IMR-90 (cell line): ENCODE measurements at regions not wholly inside any gene's neighbourhood (a gene's known extent, or its start where the extent isn't known, plus 50 kb on each side); places are given as distances from the start of the nearest gene placed in this dataset.

Source experiments
- ATAC-seq: fragments of 200-7000 bp; cut with Tn5 transposase; 2 replicates; pipeline ENCODE4 v1.9.1; 2020; ENCODE audit warnings: low read depth, mild to moderate bottlenecking, moderate library complexity
- BruUV-seq: library from RNA; stranded (reverse); fragments of 400-500 nt; replicated peaks from 2 replicates; lab custom pipeline; 2021; lab: Mats Ljungman, UMichigan
- CTCF ChIA-PET: fragments of 300-600 bp; formaldehyde crosslinking; extraction: SDS; loops from one replicate; lab custom pipeline; 2021; ENCODE audit warnings: antibody characterized with exemption; lab: Yijun Ruan, JAX
- POLR2A ChIA-PET: fragments of 300-600 bp; sonication (Branson Sonifier 250); formaldehyde crosslinking; loops from one replicate; lab custom pipeline; 2022; ENCODE audit warnings: antibody characterized with exemption; ENCODE audit not compliant: unreplicated experiment; lab: Charles Lee
- DNase-seq: peaks from one replicate; pipeline ENCODE4 v3.0.0; 2013
- H2AFZ ChIP-seq: replicated peaks from 2 replicates; pipeline ENCODE3; 2013; ENCODE audit warnings: low read length, mild to moderate bottlenecking; ENCODE audit not compliant: poor library complexity
- H2AK5ac ChIP-seq: 2 replicates; pipeline ENCODE4 v1.6.1; 2013; ENCODE audit warnings: low read depth, low read length, inconsistent platforms
- H2AK9ac ChIP-seq: replicated peaks from 2 replicates; pipeline ENCODE3; 2013; ENCODE audit warnings: mild to moderate bottlenecking, low read depth, low read length, moderate library complexity; ENCODE audit not compliant: poor library complexity
- H2BK120ac ChIP-seq: 2 replicates; pipeline ENCODE4 v1.6.1; 2013; ENCODE audit warnings: low read depth, low read length, inconsistent platforms
- H2BK15ac ChIP-seq: 3 replicates; pipeline ENCODE4 v1.6.1; 2013; ENCODE audit warnings: low read depth, low read length, inconsistent platforms
- H2BK20ac ChIP-seq: 2 replicates; pipeline ENCODE4 v1.6.1; 2013; ENCODE audit warnings: low read depth, mild to moderate bottlenecking, inconsistent platforms, low read length, moderate library complexity
- H2BK5ac ChIP-seq: 2 replicates; pipeline ENCODE4 v1.6.1; 2013; ENCODE audit warnings: mild to moderate bottlenecking, low read depth, low read length, inconsistent platforms; ENCODE audit not compliant: poor library complexity, severe bottlenecking
- H3K14ac ChIP-seq: replicated peaks from 2 replicates; pipeline ENCODE4 v1.6.1; 2013; ENCODE audit warnings: low read depth, low read length, inconsistent platforms
- H3K18ac ChIP-seq: 2 replicates; pipeline ENCODE4 v1.6.1; 2013; ENCODE audit warnings: low read depth, low read length, control low read depth
- H3K23ac ChIP-seq: 2 replicates; pipeline ENCODE4 v1.6.1; 2013; ENCODE audit warnings: low read depth, low read length, inconsistent platforms
- H3K27ac ChIP-seq: 2 replicates; pipeline ENCODE4 v1.5.1; 2013; ENCODE audit warnings: mild to moderate bottlenecking, control low read depth, low read length; ENCODE audit not compliant: insufficient read depth
- H3K27me3 ChIP-seq: 2 replicates; pipeline ENCODE4 v1.6.1; 2013; ENCODE audit warnings: low read length; ENCODE audit not compliant: control insufficient read depth, insufficient read depth
- H3K36me3 ChIP-seq: 2 replicates; pipeline ENCODE4 v1.6.1; 2013; ENCODE audit warnings: low read length, mixed read lengths; ENCODE audit not compliant: control insufficient read depth, insufficient read depth
- H3K4ac ChIP-seq: 2 replicates; pipeline ENCODE4 v1.6.1; 2013; ENCODE audit warnings: low read depth, low read length, inconsistent platforms
- H3K4me1 ChIP-seq: 2 replicates; pipeline ENCODE4 v1.6.1; 2013; ENCODE audit warnings: low read length, mixed read lengths; ENCODE audit not compliant: control insufficient read depth, insufficient read depth
- H3K4me2 ChIP-seq: 2 replicates; pipeline ENCODE4 v1.6.1; 2013; ENCODE audit warnings: low read depth, mild to moderate bottlenecking, control low read depth, low read length, moderate library complexity
- H3K4me3 ChIP-seq: 2 replicates; pipeline ENCODE4 v1.5.1; 2013; ENCODE audit warnings: low read depth, mild to moderate bottlenecking, control low read depth, low read length, moderate library complexity; ENCODE audit not compliant: insufficient read depth
- H3K56ac ChIP-seq: 2 replicates; pipeline ENCODE4 v1.6.1; 2013; ENCODE audit warnings: low read length, inconsistent platforms; ENCODE audit not compliant: insufficient read depth; ENCODE audit errors: extremely low read depth
- H3K79me1 ChIP-seq, 2 experiments: 2 replicates each; pipeline ENCODE4 v1.6.1; 2013; ENCODE audit warnings: low read length in 2 of 2, inconsistent platforms in 1 of 2, low read depth in 1 of 2
- H3K9ac ChIP-seq: 2 replicates; pipeline ENCODE4 v1.6.1; 2013; ENCODE audit warnings: low read depth, low read length, control low read depth
- H3K9me1 ChIP-seq: 2 replicates; pipeline ENCODE4 v1.6.1; 2013; ENCODE audit warnings: low read length, inconsistent platforms; ENCODE audit not compliant: insufficient read depth
- H3K9me3 ChIP-seq: 2 replicates; pipeline ENCODE4 v1.6.1; 2013; ENCODE audit warnings: low read length; ENCODE audit not compliant: control insufficient read depth, insufficient read depth
- H4K20me1 ChIP-seq: 2 replicates; pipeline ENCODE4 v1.6.1; 2013; ENCODE audit warnings: low read length, inconsistent platforms; ENCODE audit not compliant: insufficient read depth
- H4K5ac ChIP-seq: 2 replicates; pipeline ENCODE4 v1.6.1; 2013; ENCODE audit warnings: mild to moderate bottlenecking, low read depth, low read length, control low read depth
- H4K8ac ChIP-seq, 2 experiments: 2 replicates each; pipeline ENCODE4 v1.6.1; 2013; ENCODE audit warnings: low read depth in 2 of 2, low read length in 2 of 2, control low read depth in 1 of 2, inconsistent platforms in 1 of 2
- H4K91ac ChIP-seq: 2 replicates; pipeline ENCODE4 v1.6.1; 2013; ENCODE audit warnings: low read depth, low read length, inconsistent platforms; ENCODE audit not compliant: insufficient read depth
- BHLHE40 ChIP-seq: fragments of 150-350 bp; IDR thresholded peaks from 2 replicates; pipeline ENCODE4 v1.6.1; 2016; ENCODE audit warnings: mild to moderate bottlenecking, low read depth, low read length
- CEBPB ChIP-seq: IDR thresholded peaks from 2 replicates; pipeline ENCODE4 v1.6.1; 2012; ENCODE audit warnings: low read depth, low read length, improper control_type of control experiment
- CHD1 ChIP-seq: IDR thresholded peaks from 2 replicates; pipeline ENCODE4 v1.6.1; 2012; ENCODE audit warnings: low read depth, low read length, improper control_type of control experiment
- FOS ChIP-seq: fragments of 150-350 bp; IDR thresholded peaks from 2 replicates; pipeline ENCODE4 v1.6.1; 2016; ENCODE audit warnings: low read depth, low read length
- MAFK ChIP-seq: IDR thresholded peaks from 2 replicates; pipeline ENCODE4 v1.6.1; 2012; ENCODE audit warnings: low read depth, low read length, improper control_type of control experiment
- MAZ ChIP-seq: IDR thresholded peaks from 2 replicates; pipeline ENCODE4 v1.6.1; 2012; ENCODE audit warnings: low read depth, mild to moderate bottlenecking, low read length, improper control_type of control experiment, moderate library complexity, borderline replicate concordance
- MXI1 ChIP-seq: IDR thresholded peaks from 2 replicates; pipeline ENCODE4 v1.6.1; 2012; ENCODE audit warnings: low read depth, mild to moderate bottlenecking, low read length, moderate library complexity, borderline replicate concordance
- NFE2L2 ChIP-seq: fragments of 150-350 bp; IDR thresholded peaks from 2 replicates; pipeline ENCODE4 v1.6.1; 2016; ENCODE audit warnings: low read depth, mild to moderate bottlenecking, low read length
- POLR2A ChIP-seq: IDR thresholded peaks from 2 replicates; pipeline ENCODE4 v1.6.1; 2012; ENCODE audit warnings: mild to moderate bottlenecking, low read depth, low read length
- RAD21 ChIP-seq: IDR thresholded peaks from 2 replicates; pipeline ENCODE4 v1.6.1; 2012; ENCODE audit warnings: low read length, improper control_type of control experiment
- RCOR1 ChIP-seq: IDR thresholded peaks from 2 replicates; pipeline ENCODE4 v1.6.1; 2012; ENCODE audit warnings: mild to moderate bottlenecking, low read length, improper control_type of control experiment; ENCODE audit not compliant: insufficient replicate concordance
- RFX5 ChIP-seq: IDR thresholded peaks from 2 replicates; pipeline ENCODE4 v1.8.0; 2012; ENCODE audit warnings: low read depth, mild to moderate bottlenecking, low read length, moderate library complexity
- SMC3 ChIP-seq: fragments of 150-350 bp; IDR thresholded peaks from 2 replicates; pipeline ENCODE4 v1.6.1; 2016; ENCODE audit warnings: low read depth, mild to moderate bottlenecking, antibody characterized with exemption, low read length, moderate library complexity
- WGBS, 2 experiments: methylation state at CpG; one replicate each; pipeline versions ENCODE4 v1.1.5 to v1.1.7; 2013; ENCODE audit warnings: missing lambda C conversion rate in 2 of 2; ENCODE audit not compliant: insufficient read length in 1 of 2; ENCODE audit errors: extremely low coverage in 2 of 2; 5-methylcytosine and 5-hydroxymethylcytosine counted together
- dilution Hi-C: fragments of 300-500 bp; cut with HindIII; formaldehyde crosslinking; loops from one replicate; pipeline ENCODE4 v1.14.3; 2018; ENCODE audit warnings: low sequenced_read_pairs; ENCODE audit not compliant: unreplicated experiment
- in situ Hi-C: fragments of 300-500 bp; cut with MboI; formaldehyde crosslinking; loops from 3 replicates; pipeline ENCODE4 v1.14.3; 2019; ENCODE audit warnings: low sequenced_read_pairs, inconsistent platforms, mixed read lengths
- intact Hi-C: fragments of 100-400 bp; cut with micrococcal nuclease; formaldehyde crosslinking; loops from 2 replicates; pipeline ENCODE4 v1.10.0; 2022
- TF ChIP-seq, protein P1 (sequence below): conservative IDR thresholded peaks from 2 replicates; pipeline ENCODE4 v1.5.1; 2012; ENCODE audit warnings: mild to moderate bottlenecking, low read depth, low read length, improper control_type of control experiment
- TF ChIP-seq, protein P2 (sequence below): fragments of 150-350 bp; IDR thresholded peaks from 2 replicates; pipeline ENCODE4 v1.6.1; 2017; ENCODE audit warnings: mild to moderate bottlenecking, antibody characterized with exemption, low read length, low read depth
- TF ChIP-seq, protein P3 (sequence below): fragments of 150-350 bp; IDR thresholded peaks from 2 replicates; pipeline ENCODE4 v1.6.1; 2016; ENCODE audit warnings: low read depth, mild to moderate bottlenecking, low read length, moderate library complexity, borderline replicate concordance

DNA sequence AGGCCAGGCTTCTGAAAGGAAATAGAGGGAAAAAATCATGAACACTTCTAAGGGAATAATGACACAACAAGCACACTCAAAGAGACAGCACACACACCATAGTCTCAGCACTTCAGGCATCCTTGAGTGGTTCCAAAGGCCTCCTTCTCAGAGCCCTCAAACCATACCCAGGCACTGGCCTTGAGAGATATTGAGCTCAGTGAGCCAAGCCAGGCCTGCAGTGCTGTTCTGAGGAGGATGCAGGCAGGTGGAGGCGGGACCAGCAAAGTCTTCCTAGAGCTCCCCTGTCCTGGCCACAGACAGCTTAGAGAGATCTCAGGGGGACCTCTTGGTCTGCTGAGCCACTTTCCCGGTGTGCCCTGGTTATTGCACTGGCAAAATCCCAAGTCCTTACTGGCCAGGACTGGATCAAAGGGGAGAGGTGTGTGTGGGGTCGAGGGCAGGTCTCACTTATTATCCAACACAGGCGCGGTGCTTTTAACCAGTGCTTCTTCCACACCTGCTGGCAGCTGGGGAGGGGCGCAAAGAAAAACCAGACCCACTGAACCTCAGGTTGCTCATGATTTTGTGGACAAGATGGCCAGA is 86.8 kb upstream of the HAAO start:
- intact Hi-C loops: no loop called here
- Histone ChIP-seq H2AK5ac (no peak overlapping the region), H2AK9ac (no peak overlapping the region), H3K4me3 (no peak overlapping the region), H3K23ac (no peak overlapping the region), H4K91ac (no peak overlapping the region), H4K8ac (no peak overlapping the region), H2BK15ac (no peak overlapping the region), H3K56ac (no peak overlapping the region), H2AFZ (peak overlapping the region; percentile 65), H3K18ac (no peak overlapping the region), H3K27me3 (no peaks in the 10 kb centered on the region), H3K4ac (no peak overlapping the region), H2BK5ac (no peak overlapping the region), H3K4me1 (no peaks in the 10 kb centered on the region; the same call in 1 of the 2 replicates), H2BK20ac (no peak overlapping the region), H2BK120ac (no peak overlapping the region), H4K20me1 (no peaks in the 10 kb centered on the region), H3K9me1 (no peaks in the 10 kb centered on the region), H3K9me3 (no peaks in the 10 kb centered on the region), H3K79me1 (no peaks in the 10 kb centered on the region), H3K27ac (no peak overlapping the region), H4K5ac (no peak overlapping the region), H3K14ac (no peak overlapping the region), H3K36me3 (no peaks in the 10 kb centered on the region), H3K4me2 (no peak overlapping the region), H3K9ac (no peak overlapping the region)
- ChIA-PET CTCF (interaction anchor here (0.5 kb wide), 1 partner anchor 314 kb away, joined by 5 read pairs; no protein-coding TSS in a partner anchor), POLR2A (no interaction called here)
- no peak for DNase-seq
- dilution Hi-C loops: no loop called here
- TF ChIP-seq, protein P1, sequence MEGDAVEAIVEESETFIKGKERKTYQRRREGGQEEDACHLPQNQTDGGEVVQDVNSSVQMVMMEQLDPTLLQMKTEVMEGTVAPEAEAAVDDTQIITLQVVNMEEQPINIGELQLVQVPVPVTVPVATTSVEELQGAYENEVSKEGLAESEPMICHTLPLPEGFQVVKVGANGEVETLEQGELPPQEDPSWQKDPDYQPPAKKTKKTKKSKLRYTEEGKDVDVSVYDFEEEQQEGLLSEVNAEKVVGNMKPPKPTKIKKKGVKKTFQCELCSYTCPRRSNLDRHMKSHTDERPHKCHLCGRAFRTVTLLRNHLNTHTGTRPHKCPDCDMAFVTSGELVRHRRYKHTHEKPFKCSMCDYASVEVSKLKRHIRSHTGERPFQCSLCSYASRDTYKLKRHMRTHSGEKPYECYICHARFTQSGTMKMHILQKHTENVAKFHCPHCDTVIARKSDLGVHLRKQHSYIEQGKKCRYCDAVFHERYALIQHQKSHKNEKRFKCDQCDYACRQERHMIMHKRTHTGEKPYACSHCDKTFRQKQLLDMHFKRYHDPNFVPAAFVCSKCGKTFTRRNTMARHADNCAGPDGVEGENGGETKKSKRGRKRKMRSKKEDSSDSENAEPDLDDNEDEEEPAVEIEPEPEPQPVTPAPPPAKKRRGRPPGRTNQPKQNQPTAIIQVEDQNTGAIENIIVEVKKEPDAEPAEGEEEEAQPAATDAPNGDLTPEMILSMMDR: no peak
- TF ChIP-seq CEBPB (no peak), RAD21 (no peak), CHD1 (no peak), RCOR1 (no peak), FOS (no peak), MAFK (no peak), BHLHE40 (no peak), NFE2L2 (no peak), MXI1 (no peak), RFX5 (no peak), MAZ (no peak), SMC3 (no peak), POLR2A (no peak)
- TF ChIP-seq, protein P2, sequence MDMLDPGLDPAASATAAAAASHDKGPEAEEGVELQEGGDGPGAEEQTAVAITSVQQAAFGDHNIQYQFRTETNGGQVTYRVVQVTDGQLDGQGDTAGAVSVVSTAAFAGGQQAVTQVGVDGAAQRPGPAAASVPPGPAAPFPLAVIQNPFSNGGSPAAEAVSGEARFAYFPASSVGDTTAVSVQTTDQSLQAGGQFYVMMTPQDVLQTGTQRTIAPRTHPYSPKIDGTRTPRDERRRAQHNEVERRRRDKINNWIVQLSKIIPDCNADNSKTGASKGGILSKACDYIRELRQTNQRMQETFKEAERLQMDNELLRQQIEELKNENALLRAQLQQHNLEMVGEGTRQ: no peak
- TF ChIP-seq, protein P3, sequence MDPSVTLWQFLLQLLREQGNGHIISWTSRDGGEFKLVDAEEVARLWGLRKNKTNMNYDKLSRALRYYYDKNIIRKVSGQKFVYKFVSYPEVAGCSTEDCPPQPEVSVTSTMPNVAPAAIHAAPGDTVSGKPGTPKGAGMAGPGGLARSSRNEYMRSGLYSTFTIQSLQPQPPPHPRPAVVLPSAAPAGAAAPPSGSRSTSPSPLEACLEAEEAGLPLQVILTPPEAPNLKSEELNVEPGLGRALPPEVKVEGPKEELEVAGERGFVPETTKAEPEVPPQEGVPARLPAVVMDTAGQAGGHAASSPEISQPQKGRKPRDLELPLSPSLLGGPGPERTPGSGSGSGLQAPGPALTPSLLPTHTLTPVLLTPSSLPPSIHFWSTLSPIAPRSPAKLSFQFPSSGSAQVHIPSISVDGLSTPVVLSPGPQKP: no peak
- in situ Hi-C loops: no loop called here
- WGBS, 2 experiments: no CpG with 5 or more reads among the region's 6 CpGs
- BruUV-seq: no TSS peak
- no peak for ATAC-seq
